ENCODE measurements at regions not wholly inside any gene's neighbourhood (a gene's known extent, or its start where the extent isn't known, plus 50 kb on each side); places are given as distances from the start of the nearest gene placed in this dataset.
A peak's percentile ranks its signal among the peaks of the same experiment; 100 is the strongest.
"Not testable (repeated sequence)": the region's sequence is repeated elsewhere in the genome, so short reads cannot be mapped to it uniquely, and the experiment has no call there.

- intact Hi-C loops (cut with DNase I, micrococcal nuclease), result no loop called here
- DNase-seq (no peak), ATAC-seq (no peak)
Observed at GRCh38 chr5:152601806-152602732, 197.0 kb upstream of the NMUR2 start.

GRCh38 chr5:152606050-152606449, 201.0 kb upstream of the NMUR2 start:
- ATAC-seq; intact Hi-C loops (cut with DNase I, micrococcal nuclease); DNase-seq: not testable (repeated sequence)

- DNase-seq, result no peak
- intact Hi-C loops (cut with DNase I, micrococcal nuclease), result no loop called here
Observed at GRCh38 chr5:152606776-152607364, 201.8 kb upstream of the NMUR2 start.

DNA sequence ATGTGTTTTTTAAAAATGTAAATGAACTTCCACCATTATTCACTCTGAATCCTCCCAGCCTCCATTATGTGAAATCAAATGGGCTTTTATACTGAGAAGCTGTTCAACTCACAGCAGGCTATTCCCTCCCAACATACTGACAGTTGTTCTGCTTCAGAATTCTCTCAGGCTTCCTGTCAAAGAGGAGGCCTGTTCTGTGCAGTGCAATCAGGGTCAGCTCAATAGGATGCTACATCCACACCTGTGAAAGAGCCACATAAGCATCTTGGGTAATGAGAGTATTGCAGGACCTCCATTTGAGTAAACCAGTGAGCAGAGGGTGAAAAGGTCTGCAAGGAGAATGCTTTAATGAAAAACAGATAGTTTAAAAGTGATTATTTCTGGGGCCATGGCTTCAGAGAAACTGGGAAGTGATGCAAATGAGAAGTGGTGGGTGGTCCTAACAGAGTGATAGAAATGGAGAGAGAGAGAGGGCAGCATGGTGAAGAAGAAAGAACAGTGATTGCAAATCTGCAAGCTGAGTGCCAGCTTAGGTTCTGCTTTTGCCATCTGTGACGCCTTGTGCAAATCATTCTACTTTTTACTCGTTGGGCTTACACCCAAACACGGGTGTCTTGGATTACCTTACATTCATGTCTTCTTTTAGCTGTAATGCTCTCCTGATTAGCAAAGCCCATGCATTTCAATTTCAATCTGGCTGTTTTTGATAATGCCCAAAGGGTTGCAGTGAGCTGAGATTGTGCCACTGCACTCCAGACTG, 202.5 kb upstream of the NMUR2 start:
- no peak for ATAC-seq
- DNase-seq, result no peak
- intact Hi-C loops (cut with DNase I, micrococcal nuclease), result no loop called here

More at GRCh38 chr5:152606776-152607364, 201.8 kb upstream of the NMUR2 start:
- ATAC-seq, result no peak

- intact Hi-C loops (cut with DNase I, micrococcal nuclease), result no loop called here
- no peak for DNase-seq
- no peak for ATAC-seq
Observed at GRCh38 chr5:152608458-152608857, 203.4 kb upstream of the NMUR2 start.

DNA sequence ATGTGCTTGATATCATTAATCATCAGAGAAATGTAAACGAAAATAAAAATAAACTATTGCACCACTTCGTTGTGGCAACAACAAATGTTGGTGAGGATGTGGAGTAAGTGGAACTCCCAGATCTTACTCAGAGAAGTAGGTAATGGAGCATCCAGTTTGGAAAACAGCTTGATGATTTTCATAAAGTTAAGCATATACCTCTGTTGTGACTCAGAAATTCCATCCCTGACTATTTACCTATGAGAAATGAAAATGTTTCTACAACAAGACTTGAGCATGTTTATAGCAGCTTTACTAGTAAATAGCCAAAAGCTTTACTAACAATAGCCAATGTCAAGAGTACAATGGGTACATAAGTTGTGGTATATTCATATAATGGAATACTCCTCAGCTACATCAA, 214.7 kb upstream of the NMUR2 start:
- intact Hi-C loops (cut with DNase I, micrococcal nuclease), result no loop called here
- no peak for DNase-seq
- ATAC-seq, result no peak

DNA sequence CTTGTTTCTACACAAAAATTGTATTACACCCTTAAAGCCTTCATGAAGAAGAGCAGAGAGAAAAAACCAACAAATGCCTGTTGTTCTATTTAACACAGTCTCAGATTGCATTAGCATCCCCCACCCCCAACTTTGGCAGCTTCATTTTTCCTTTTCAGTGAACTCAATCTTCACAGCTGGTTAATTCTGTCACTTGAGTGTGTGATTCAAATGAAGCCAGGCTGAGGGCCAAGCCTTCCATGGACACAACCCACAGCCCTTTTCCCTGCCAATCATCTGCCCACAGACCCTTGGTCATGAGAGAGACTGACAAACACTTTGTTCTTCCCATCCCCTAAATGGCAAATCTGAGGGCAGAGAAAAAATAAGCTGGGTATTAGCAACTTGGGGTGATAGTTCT, 217.5 kb upstream of the NMUR2 start:
- intact Hi-C loops (cut with DNase I, micrococcal nuclease), result no loop called here
- ATAC-seq (no peak), DNase-seq (no peak)

- DNase-seq (no peak), ATAC-seq (no peak)
- intact Hi-C loops (cut with DNase I, micrococcal nuclease), result no loop called here
Observed at GRCh38 chr5:152623951-152624350, 218.9 kb upstream of the NMUR2 start.

DNA sequence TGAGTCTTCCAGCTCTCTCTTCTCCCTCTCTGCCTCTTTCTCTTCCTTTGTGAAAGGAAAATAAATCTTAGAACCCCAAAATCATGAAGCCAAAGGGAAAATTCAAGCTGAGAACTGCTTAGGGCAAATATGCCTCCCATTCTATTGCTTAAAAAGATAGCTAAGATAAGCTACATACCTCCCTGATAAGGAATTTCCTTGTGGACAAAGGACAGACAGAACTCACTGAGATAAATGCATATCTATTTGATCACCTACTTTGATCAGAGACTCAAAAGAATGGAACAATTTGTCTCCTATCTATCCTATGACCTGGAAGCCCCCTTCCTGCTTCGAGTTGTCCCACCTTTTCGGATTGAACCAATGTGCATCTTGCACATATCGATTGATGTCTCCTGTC, 220.6 kb upstream of the NMUR2 start:
- DNase-seq (no peak), ATAC-seq (no peak)
- intact Hi-C loops (cut with DNase I, micrococcal nuclease), result no loop called here

- DNase-seq, result no peak
- ATAC-seq, result no peak
- intact Hi-C loops (cut with DNase I, micrococcal nuclease), result no loop called here
Observed at GRCh38 chr5:152631221-152631620, 226.1 kb upstream of the NMUR2 start.

- no peak for ATAC-seq
- intact Hi-C loops (cut with DNase I, micrococcal nuclease), result no loop called here
- no peak for DNase-seq
Observed at GRCh38 chr5:152632360-152632759, 227.3 kb upstream of the NMUR2 start.

DNA sequence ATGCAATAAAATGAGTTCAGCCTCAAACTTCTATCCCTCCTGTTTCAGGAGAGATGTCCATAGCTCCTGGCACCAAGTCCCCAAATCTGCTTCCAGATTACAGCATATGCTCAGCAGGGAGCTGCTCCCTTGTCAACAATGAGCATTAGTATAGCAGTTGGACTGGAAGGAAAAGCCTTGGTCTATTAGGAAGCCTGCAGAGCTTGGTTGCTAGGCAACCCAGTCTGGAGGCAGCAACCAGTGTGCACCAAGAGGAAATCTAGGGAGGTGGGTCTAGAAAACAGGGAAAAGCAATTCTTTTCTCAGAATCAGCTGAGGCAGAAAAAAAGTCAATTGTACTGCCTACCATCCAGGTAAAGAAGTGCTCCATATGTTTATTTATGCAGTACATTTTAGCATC, 229.5 kb upstream of the NMUR2 start:
- DNase-seq, result no peak
- intact Hi-C loops (cut with DNase I, micrococcal nuclease), result no loop called here
- no peak for ATAC-seq

- ATAC-seq (peak; percentile 98), DNase-seq (no peak)
- intact Hi-C loops (cut with DNase I, micrococcal nuclease), result no loop called here
Observed at GRCh38 chr5:152638996-152639552, 234.0 kb upstream of the NMUR2 start.

DNA sequence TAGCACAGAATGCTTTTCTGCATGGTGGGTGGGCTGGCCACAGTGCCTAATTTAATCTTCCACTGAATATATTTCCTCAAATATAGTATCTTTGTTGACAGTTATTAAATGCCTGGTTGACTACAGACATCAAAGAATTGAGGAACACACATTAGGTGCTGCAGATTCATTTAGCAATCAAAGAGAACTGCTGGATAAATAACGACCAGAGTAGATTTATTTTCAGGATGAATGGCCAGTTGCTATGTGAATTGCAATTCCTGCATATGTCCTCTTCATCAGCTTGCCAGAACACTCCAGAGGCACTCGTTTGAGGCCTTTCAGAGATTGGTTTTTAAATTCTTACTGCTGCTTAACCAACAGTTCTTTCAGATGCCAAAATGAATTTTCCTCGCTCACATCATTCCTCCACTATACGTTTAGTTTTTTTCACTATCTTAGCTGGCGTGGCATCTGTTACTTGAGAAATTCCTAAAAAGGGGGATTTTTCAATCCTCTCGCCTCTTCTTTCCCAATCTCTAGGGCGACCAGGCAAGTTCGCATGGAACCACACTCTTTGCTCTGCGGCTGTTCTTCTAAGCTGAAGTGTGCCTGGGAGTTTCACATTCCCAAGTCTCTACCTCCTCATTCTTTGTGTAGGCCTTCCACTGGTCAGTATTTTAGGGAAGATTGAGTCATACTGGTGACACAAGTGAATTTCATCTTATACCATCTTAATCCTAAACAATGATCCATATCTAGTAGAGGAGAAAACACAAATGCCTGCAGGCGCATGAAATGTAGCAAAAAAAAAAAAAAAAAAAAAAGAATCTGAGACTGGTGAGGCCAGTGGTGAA, 237.1 kb upstream of the NMUR2 start:
- intact Hi-C loops (cut with DNase I, micrococcal nuclease), result no loop called here
- DNase-seq (no peak), ATAC-seq (no peak)

GRCh38 chr5:152642880-152643279, 237.8 kb upstream of the NMUR2 start:
- DNase-seq (no peak), ATAC-seq (no peak)
- intact Hi-C loops (cut with DNase I, micrococcal nuclease), result no loop called here

GRCh38 chr5:152644029-152644728, 239.1 kb upstream of the NMUR2 start:
- DNase-seq, result no peak
- intact Hi-C loops (cut with DNase I, micrococcal nuclease), result no loop called here
- peak; percentile 59 for ATAC-seq

DNA sequence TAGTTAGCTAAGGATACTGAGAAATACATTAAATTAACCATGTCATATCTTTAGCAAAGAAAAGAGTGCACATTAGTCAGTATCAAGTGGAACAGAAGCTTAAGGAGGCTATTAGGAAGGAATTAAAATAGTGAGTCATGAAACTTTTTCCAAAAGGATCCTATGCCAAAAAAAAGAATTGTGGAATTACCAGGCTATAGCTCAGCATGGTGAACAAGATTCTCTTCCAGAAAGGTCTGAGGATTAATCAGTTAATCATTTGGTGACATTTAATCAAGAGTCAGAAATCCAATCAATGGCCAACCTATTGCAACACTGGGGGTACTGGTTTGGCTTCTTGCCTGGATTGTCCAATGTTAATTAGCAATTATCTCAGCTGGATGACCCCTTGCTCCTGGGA, 244.5 kb upstream of the NMUR2 start:
- no peak for ATAC-seq
- no peak for DNase-seq
- intact Hi-C loops (cut with DNase I, micrococcal nuclease), result no loop called here

DNA sequence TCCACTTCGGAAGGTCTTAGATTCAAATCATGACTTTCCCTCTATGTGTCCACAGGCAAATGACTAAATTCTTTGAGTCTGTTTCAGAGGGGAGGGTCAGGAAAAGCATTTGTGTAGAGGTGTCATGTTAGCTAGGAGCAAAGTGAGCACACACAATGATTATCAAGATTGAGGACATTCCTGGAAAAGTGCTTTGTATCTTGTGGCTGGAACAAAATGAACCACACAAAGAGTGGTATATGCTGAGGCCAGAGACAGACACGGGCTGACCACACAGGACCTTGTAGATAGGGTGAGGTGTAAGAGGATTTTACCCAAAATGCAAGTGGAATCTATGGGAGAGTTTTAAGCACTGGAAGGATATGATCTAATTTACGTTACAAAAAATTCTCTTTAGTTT, 245.3 kb upstream of the NMUR2 start:
- ATAC-seq, result no peak
- DNase-seq, result no peak
- intact Hi-C loops (cut with DNase I, micrococcal nuclease), result no loop called here

All from left colon (tissue), 2 donors.